Testis (tissue), 2 donors: ENCODE measurements at regions not wholly inside any gene's neighbourhood (a gene's known extent, or its start where the extent isn't known, plus 50 kb on each side); places are given as distances from the start of the nearest gene placed in this dataset.

Experiments
- DNase-seq: peaks from one replicate; pipeline ENCODE4 v3.0.0-alpha.2; 2019
- H3K27ac ChIP-seq, 2 donors: fragments of 200-600 bp; sonication (generic); one replicate each; pipeline ENCODE4 v1.5.1; 2019
- H3K27me3 ChIP-seq: fragments of 200-600 bp; sonication (generic); one replicate; pipeline ENCODE4 v1.5.1; 2019
- H3K36me3 ChIP-seq: fragments of 200-600 bp; sonication (generic); one replicate; pipeline ENCODE4 v1.5.1; 2017; ENCODE audit warnings: low read depth; ENCODE audit errors: missing control alignments
- H3K4me1 ChIP-seq: fragments of 200-600 bp; sonication (generic); one replicate; pipeline ENCODE4 v1.5.1; 2019
- H3K4me3 ChIP-seq, 2 donors: fragments of 200-600 bp; sonication (generic); one replicate each; pipeline ENCODE4 v1.5.1; 2017 to 2019
- H3K9me3 ChIP-seq: fragments of 200-600 bp; sonication (generic); one replicate; pipeline ENCODE4 v1.5.1; 2017
- CTCF ChIP-seq, 3 experiments: fragments of 450-650 bp in 2 of 3; fragments of 200-600 bp in 1 of 3; sonication (generic) in 1 of 3; IDR thresholded peaks; one replicate each; pipeline ENCODE4 v1.5.1; 2016 to 2019; ENCODE audit warnings: antibody characterized with exemption in 3 of 3, mild to moderate bottlenecking in 2 of 3, moderate library complexity in 1 of 3
- POLR2A ChIP-seq: fragments of 450-650 bp; IDR thresholded peaks from one replicate; pipeline ENCODE4 v1.6.1; 2017; ENCODE audit warnings: antibody characterized with exemption, mild to moderate bottlenecking, moderate library complexity
- WGBS, 2 donors: methylation state at CpG; one replicate each; pipeline ENCODE4 v1.1.5; 2018; 5-methylcytosine and 5-hydroxymethylcytosine counted together
- intact Hi-C: fragments of 100-400 bp; cut with DNase I; formaldehyde crosslinking; loops from one replicate; pipeline ENCODE4 v1.15.1; 2023; ENCODE audit warnings: low total_unique reads

- Histone ChIP-seq H3K36me3 (no peaks in the 10 kb centered on the region), H3K27ac (no peak overlapping the region), H3K9me3 (no peaks in the 10 kb centered on the region), H3K4me3 (no peak overlapping the region), H3K27me3 (no peaks in the 10 kb centered on the region), H3K4me1 (no peaks in the 10 kb centered on the region)
- intact Hi-C loops: no loop called here
- DNase-seq: no peak
- 45 to 46% methylated on average over 3 of the region's 3 CpGs for WGBS, 2 donors
- no peak for TF ChIP-seq CTCF (IDR thresholded peaks at IDR 0.05)
- no peak for TF ChIP-seq POLR2A
Observed at GRCh38 chr3:117910820-117911521, 1123.7 kb downstream of the IGSF11 start.

GRCh38 chr3:117912352-117912751, 1122.3 kb downstream of the IGSF11 start:
- Histone ChIP-seq H3K4me3 (no peak overlapping the region), H3K9me3 (no peaks in the 10 kb centered on the region), H3K36me3 (no peaks in the 10 kb centered on the region), H3K4me1 (no peaks in the 10 kb centered on the region), H3K27ac (no peak overlapping the region), H3K27me3 (no peaks in the 10 kb centered on the region)
- intact Hi-C loops: no loop called here
- TF ChIP-seq POLR2A (no peak), CTCF (IDR thresholded peaks at IDR 0.05) (no peak)
- 80 to 93% methylated on average over 2 of the region's 2 CpGs for WGBS, 2 donors
- no peak for DNase-seq

GRCh38 chr3:117914540-117915100, 1120.0 kb downstream of the IGSF11 start:
- WGBS, 2 donors: 68 to 71% methylated on average over 7 to 8 of the region's 8 CpGs
- TF ChIP-seq CTCF (IDR thresholded peaks at IDR 0.05) (no peak), POLR2A (no peak)
- Histone ChIP-seq H3K27ac (no peak overlapping the region), H3K27me3 (no peaks in the 10 kb centered on the region), H3K4me3 (no peak overlapping the region), H3K36me3 (no peaks in the 10 kb centered on the region), H3K9me3 (no peaks in the 10 kb centered on the region), H3K4me1 (no peaks in the 10 kb centered on the region)
- DNase-seq: no peak
- intact Hi-C loops: no loop called here

- no peaks in the 10 kb centered on the region for H3K9me3 ChIP-seq
- no peaks in the 10 kb centered on the region for H3K27me3 ChIP-seq
- no peaks in the 10 kb centered on the region for H3K36me3 ChIP-seq
- no peak for TF ChIP-seq CTCF (IDR thresholded peaks at IDR 0.05)
- TF ChIP-seq POLR2A: no peak
- DNase-seq: no peak
- H3K4me3 ChIP-seq: no peak overlapping the region
- intact Hi-C loops: no loop called here
- WGBS, 2 donors: 95 to 98% methylated on average over 2 of the region's 2 CpGs
- no peak overlapping the region for H3K27ac ChIP-seq
- H3K4me1 ChIP-seq: no peaks in the 10 kb centered on the region
Observed at GRCh38 chr3:117916839-117917238, 1117.8 kb downstream of the IGSF11 start.

GRCh38 chr3:117919621-117920020, 1115.0 kb downstream of the IGSF11 start:
- Histone ChIP-seq H3K4me1 (no peaks in the 10 kb centered on the region), H3K36me3 (no peaks in the 10 kb centered on the region), H3K27ac (no peak overlapping the region), H3K27me3 (no peaks in the 10 kb centered on the region), H3K9me3 (no peaks in the 10 kb centered on the region), H3K4me3 (no peak overlapping the region)
- intact Hi-C loops: no loop called here
- TF ChIP-seq POLR2A (no peak), CTCF (IDR thresholded peaks at IDR 0.05) (no peak)
- WGBS, 2 donors: 84 to 87% methylated on average over 1 of the region's 1 CpG
- DNase-seq: no peak
